ENCODE measurements at regions not wholly inside any gene's neighbourhood (a gene's known extent, or its start where the extent isn't known, plus 50 kb on each side); places are given as distances from the start of the nearest gene placed in this dataset.

DNA sequence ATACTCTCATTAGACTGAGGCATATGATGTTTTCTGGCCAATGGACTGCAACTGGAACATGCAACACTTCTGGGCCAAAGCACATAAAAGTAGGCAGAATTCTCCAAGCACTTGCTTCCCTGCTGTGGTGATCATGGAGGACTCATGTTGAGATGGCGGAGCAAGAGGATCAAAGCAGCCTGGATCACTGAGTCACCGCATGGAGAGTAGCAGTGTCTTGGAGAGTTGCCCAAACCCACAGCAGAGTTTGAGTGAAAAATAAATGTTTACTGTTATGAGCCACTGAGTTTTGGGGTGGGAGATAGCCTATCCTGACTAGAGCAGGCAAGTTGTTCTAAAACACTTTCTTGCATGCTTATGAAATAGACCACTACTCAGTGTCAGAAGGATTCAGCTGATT, 359.5 kb downstream of the ZNF521 start:
- FAIRE-seq, result no peak

DNA sequence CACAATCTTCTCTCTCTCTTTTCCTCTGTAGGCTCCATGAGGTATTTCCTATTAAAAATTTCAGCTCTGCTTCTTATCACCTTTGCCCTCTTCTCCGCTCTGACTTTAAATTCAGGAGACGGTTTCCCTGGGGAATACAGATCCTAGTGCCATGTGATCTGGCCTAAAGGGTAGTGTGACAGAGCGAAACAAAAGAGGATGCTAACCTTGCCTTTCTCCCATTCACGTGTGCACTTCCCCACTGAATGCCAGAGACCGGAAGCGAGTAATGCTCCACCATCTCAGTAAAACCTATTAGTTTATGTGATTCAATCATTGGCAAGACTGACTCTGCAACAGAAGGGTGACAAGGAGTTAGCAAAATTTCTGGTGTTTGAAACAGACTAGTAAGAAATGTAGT, 358.3 kb downstream of the ZNF521 start:
- FAIRE-seq, result no peak

GRCh38 chr18:24995056-24995455, 356.9 kb downstream of the ZNF521 start:
- FAIRE-seq, result no peak

GRCh38 chr18:24995755-24996154, 356.2 kb downstream of the ZNF521 start:
- no peak for FAIRE-seq

GRCh38 chr18:24999650-25000267, 352.2 kb downstream of the ZNF521 start:
- no peak for FAIRE-seq

DNA sequence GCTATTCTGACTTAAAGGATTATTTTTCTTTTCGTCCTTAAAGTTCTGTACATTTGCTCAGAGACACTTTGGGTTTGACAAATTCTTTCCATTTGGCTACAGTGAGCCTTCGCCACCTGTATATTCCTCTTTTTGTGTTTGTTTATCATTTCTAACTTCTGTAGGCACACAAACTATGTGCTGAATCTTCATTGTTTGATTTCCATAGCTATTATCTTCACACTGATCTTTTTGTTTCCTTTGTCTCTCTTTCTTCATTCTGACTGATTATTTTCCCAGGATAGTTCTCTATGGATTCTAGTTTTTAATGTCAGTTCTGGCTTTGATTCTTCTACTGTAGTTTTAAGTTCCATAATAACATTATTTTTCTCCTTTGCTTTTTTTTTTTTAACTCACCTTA, 350.2 kb downstream of the ZNF521 start:
- FAIRE-seq, result no peak

DNA sequence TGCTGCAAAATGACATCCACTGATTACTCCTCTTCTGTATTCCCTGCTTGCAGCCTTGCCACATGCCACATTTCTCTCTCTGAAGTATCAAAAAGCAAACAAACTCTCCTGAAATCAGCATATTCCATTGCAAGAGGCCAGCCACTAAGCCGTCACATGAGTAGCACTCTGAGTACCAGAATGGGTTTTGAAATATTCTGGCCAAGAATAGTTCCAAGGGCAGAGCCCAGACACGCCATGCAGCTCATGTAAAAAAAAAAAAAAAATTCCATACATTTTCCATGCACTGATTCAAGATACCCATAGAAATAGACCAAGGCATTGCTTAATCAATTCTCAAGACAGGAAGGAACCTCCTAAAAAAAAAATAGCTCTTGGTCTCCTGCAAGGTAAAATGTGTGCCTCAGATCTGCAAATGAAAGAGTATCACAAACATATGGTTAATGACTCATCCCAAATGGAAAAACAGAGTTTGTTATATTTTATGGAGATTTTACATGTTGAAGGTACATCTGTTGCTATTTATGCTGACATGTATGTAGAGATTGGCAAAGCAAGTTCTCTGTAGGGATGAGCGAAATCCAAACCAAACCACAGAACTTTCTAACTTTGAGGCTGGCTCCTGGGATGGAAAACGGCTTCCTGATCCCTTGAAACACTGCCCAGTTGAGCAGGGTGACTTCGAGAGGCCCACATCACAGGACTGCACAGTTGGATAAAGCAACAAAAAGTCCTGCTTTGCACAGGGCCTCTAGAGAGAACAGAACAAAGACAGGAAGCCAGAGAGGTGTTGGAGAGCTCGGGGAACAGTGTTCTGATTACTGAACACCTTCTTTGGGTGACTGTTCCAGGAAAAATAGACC, 346.2 kb downstream of the ZNF521 start:
- no peak for FAIRE-seq

DNA sequence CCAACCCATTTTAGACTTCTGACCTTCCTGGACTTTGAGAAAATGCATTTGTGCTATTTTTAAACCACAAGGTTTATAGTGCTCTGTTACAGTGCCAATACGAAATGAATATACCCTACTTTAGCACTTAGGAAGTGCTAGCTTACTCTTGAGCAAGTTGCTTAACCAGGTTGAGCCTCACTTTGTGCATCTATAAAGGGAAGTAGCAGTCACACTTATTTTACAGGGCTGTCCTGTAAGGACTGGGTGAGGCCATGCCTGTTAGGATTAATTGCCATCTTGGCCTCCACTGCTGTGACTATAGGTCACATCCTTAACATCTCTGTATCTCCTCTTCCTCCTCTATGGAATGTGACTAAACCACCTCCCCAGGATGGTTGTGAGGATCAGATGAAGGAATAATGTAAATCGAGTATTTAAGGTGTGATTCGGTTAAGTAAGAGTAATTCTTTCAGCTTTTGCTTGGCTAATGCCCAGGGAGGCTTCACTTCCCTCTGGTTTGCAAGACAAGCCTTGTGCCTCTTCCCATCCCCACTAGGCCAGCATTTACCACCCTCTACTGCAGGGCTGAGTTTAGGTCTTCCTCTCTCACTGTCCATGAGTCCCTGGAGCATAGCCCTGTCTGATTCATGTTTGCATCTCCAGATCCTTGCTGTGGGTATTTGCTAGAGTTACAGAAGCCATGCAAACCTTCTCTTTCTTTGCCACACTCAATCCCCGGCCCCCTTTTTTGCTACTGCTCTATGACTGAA, 341.2 kb downstream of the ZNF521 start:
- no peak for FAIRE-seq

All from endometrium (tissue), 2 donors.